ENCODE measurements at regions not wholly inside any gene's neighbourhood (a gene's known extent, or its start where the extent isn't known, plus 50 kb on each side); places are given as distances from the start of the nearest gene placed in this dataset.

DNA sequence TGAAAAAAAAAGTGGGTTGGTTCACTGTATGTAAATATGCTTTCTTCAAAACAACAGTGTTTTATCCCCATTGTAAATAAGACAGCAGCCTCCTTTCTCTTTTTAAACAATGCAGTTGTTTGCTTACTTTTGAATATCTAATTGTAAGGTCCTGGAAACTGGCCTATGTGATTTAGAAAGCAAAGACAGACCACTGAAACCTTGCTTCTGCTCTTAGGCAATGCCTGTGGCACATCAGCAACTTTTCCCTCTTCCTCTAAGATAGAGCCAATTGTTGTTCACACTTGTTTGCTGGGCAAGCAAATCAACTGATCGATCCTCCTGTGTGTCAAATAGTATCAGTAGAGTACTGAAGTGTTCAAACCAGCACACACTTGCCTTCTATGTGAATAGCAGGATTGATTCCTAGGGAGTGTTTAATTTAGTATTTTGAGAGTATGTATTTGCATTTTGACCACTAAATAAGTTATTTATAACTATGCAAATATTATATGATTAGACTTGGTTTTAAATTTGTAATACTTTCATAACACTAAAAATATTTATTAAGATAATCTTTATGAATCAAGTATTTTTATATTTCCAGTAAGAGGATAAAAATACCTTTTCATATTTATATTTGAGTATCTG lies 55.4 kb upstream of the GRPR start:
- no peak for TF ChIP-seq GLIS3 (CRISPR knock-in tag; IDR thresholded peaks at IDR 0.05)
- TF ChIP-seq BACH2 (CRISPR knock-in tag; IDR thresholded peaks at IDR 0.05; ENCODE audit: borderline replicate concordance), result no peak
- no peak for TF ChIP-seq TOX (CRISPR knock-in tag; IDR thresholded peaks at IDR 0.05; ENCODE audit: borderline replicate concordance)
- TF ChIP-seq SNAI2 (CRISPR knock-in tag; IDR thresholded peaks at IDR 0.05), result no peak
- TF ChIP-seq OSR1 (CRISPR knock-in tag; IDR thresholded peaks at IDR 0.05), result no peak
- TF ChIP-seq, protein P1, sequence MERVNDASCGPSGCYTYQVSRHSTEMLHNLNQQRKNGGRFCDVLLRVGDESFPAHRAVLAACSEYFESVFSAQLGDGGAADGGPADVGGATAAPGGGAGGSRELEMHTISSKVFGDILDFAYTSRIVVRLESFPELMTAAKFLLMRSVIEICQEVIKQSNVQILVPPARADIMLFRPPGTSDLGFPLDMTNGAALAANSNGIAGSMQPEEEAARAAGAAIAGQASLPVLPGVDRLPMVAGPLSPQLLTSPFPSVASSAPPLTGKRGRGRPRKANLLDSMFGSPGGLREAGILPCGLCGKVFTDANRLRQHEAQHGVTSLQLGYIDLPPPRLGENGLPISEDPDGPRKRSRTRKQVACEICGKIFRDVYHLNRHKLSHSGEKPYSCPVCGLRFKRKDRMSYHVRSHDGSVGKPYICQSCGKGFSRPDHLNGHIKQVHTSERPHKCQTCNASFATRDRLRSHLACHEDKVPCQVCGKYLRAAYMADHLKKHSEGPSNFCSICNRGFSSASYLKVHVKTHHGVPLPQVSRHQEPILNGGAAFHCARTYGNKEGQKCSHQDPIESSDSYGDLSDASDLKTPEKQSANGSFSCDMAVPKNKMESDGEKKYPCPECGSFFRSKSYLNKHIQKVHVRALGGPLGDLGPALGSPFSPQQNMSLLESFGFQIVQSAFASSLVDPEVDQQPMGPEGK (CRISPR knock-in tag; IDR thresholded peaks at IDR 0.05; ENCODE audit: borderline replicate concordance), result no peak
- TF ChIP-seq ISL1 (CRISPR knock-in tag; IDR thresholded peaks at IDR 0.05), result no peak
